ENCODE measurements at regions not wholly inside any gene's neighbourhood (a gene's known extent, or its start where the extent isn't known, plus 50 kb on each side); places are given as distances from the start of the nearest gene placed in this dataset.
A peak's percentile ranks its signal among the peaks of the same experiment; 100 is the strongest.
"Not testable (repeated sequence)": the region's sequence is repeated elsewhere in the genome, so short reads cannot be mapped to it uniquely, and the experiment has no call there.

DNA sequence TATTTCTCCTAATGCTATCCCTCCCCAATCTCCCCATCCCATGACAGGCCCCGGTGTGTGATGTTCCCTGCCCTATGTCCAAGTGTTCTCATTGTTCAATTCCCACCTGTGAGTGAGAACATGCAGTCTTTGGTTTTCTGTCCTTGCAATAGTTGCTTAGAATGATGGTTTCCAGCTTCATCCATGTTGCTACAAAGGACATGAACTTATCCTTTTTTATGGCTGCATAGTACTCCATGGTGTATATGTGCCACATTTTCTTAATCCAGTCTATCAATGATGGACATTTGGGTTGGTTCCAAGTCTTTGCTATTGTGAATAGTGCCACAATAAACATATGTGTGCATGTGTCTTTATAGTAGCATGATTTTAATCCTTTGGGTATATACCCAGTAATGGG, 51.3 kb upstream of the RIOK2 start:
- not testable (repeated sequence) for DNase-seq (ENCODE audit: low read depth)

DNA sequence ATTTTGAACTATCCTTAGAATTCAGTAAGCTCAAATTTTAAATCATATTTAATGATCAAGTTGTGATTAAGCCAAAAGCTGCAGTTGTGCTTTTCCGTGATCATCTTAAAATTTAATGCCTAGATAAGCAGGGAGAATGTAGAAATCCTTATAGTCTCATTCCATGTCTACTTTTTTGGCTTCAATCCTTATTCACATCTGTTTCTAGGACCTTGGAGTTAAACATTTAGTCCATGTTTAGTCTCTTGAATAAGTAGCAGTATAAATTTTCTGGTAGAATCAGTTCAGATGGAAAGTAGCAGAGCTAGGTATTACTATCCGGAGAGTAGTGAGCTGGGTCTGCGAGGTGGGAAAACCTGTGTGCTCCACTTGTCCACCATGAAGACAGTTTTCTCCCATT, 59.3 kb upstream of the RIOK2 start:
- no peak for DNase-seq (ENCODE audit: low read depth)

DNA sequence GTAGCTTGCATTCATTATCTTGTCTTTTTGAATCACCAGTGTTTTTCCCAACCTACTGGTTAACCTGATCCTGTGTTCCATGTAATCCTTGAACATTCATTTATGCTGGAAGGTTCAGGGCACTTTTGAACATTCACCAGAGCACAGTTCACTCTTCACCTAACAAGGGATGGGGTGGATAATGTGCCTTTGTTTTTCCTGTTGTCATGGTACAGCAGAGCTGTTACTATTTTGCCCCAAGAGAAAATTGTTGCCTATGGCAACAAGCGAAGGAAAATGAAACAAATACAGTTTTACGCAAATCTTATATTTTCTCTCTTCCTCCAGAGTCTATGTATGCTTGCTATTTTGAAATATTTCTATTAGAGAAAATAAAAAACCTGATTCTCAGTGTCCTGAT, 60.3 kb upstream of the RIOK2 start:
- no peak for DNase-seq (ENCODE audit: low read depth)

DNA sequence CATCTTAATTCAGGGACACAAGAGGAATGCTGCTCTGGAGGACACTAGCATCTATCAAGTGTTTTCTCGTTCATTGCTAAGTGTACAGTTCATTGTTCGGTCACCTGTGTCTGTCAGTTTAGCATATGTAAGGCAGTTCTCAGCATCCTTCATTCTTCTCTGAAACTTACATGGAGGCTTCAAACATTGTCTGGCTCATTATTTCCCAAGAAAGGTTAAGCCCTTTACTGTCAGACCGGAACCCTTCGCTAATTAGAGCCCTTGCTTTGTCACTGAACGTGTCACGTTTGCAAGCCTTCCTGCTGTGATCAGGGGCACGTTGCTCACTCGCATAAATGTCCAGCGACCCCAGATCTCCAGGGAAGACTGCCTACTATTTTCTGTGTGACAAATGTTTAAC, 62.3 kb upstream of the RIOK2 start:
- no peak for DNase-seq (ENCODE audit: low read depth)

DNA sequence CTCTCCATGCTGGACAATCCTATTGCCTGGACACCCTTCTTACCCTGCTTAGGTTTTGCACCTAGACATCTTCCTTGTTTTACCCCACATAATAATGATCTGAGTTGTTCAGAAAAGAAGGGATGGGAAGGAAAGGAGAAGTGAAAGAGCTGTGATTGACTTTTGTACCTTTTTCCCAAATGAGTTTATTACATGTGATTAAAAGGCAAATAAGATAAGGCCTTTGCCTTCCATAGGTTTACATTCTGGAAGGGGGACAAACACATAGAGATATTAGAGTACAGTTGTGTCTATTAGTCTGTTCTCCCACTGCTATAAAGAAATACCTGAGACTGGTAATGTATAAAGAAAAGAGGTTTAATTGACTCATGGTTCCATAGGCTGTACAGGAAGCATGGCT, 67.1 kb upstream of the RIOK2 start:
- DNase-seq (ENCODE audit: low read depth): no peak

DNA sequence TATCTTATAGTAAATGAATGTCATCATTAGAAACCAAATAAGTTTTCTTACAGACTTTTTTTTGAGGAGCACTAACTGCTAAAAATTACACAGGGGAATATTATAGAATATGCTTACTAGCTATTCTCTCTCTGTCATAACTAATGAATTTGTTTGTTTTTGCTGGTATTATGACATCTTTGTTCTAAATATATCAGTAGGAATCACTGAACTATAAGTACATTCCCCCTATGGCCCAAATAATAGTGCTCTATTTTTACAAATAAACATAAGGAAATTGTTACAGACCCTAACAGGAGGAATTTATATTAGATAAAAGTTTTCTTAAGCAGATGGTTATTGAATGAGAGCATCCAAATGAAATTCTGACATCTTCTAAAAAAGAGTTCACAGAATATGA, 83.0 kb upstream of the RIOK2 start:
- DNase-seq (ENCODE audit: low read depth): no peak

DNA sequence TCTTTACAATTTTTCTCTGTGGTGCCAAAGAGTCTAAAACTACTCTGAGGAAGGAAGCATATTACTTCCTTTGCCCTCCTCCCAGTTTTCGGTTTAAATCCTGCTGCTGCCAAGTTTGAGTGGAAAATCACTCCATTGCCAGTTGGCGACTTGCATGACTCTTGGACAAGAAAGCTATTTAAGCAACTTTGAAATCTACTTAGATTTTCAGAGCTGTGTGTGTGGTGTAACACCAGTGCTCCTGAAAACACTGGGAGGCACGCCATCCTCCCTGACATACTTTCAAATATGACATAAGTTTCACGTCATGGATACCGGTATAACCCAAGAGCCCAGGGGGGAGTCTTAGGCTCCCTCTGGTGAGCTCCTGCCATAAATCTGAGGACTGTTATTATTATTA, 83.5 kb upstream of the RIOK2 start:
- DNase-seq (ENCODE audit: low read depth): no peak

DNA sequence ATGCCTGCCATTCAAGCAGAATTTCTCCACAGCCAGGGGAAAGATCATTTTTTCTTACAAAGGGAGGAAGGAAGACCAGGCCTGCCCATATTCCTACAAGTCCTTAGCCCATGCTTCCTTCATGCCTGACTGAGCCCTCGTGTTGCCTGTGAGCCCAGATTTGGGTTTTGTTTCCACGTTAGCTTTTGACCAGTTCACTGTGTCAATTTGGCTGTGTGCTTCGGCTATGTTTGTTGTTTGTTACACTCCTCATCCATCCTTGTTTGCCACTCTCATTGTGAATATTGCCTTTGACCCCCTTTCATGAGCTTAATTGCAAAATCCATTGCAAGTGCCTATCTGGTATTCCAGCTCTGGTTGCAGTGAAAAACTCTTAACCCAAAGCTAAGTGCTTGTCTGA, 84.7 kb upstream of the RIOK2 start:
- no peak for DNase-seq (ENCODE audit: low read depth)

DNA sequence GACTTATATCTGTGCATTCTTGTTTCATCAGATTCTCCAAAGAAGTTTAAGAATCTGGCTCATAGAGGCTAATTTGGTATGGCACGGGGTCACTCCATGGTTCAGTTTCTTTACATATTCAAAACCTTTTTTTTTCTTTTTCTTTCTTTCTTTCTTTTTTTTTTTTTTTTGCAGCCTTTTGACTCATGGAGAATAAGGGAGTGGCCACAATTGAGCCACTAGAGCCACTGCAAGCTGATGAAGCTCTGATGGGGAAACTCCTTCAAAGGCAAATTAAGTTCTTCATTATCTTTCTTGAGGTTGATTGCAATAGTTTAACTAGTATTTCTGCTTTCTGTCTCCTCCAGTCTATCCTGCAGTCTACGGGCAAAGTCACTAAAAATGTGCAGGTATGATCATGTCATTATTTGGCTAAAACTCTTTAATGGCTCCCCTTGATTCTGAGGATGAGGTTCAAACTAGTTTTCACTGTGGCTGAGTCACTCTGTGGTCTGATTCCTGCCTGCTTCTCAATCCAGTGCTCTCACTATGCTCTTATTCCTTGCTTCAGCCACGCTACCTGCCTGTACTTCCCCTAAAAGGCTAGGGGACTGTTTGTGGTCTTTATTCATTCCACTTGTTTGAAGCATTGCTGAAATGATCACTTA, 93.5 kb upstream of the RIOK2 start:
- no peak for DNase-seq (ENCODE audit: low read depth)

DNA sequence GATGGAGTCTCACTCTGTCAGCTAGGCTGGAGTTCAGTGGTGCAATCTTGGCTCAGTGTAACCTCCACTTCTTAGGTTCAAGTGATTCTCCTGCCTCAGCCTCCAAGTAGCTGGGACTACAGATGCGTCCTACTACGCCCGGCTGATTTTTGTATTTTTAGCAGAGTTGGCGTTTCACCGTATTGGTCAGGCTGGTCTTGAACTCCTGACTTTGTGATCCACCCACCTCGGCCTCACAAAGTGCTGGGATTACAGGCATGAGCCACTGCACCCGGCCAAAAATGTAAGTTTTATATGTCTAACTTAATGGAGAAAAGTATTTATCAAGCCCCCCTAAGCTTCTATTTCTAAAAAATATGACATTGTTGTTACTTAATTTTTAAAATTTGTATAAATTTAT, 98.2 kb upstream of the RIOK2 start:
- no peak for DNase-seq (ENCODE audit: low read depth)

DNA sequence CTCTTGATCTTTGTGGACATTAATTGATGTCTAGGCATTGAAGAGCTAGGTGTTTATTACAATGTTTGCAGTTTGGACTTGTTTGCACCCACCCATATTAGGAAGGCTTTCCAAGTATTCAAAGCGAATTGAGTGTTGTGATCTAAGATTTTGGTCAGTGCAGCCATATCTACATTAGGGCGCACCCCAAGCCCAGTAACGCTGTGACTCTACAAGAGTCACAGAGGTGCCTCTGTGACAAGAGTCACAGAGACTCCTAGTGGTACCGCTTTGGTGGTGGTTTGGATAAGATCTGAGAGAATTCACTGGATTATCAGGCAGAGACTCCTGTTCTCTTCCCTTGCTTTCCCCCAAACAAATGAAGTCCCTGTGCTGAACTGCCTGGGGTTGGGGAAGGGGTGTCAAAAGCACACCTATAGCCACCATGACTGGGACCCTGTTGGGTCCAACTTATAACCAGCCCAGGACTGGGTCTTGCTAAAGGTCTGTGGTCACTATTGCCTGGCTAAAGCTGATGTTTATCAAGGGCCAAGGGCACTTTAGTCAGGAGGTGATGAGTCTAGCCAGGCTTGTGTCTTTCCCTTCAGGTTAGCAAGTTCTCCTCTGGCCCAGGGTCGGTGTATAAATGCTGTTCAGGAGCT, 114.1 kb upstream of the RIOK2 start:
- peak; percentile 2 for DNase-seq (ENCODE audit: low read depth)

DNA sequence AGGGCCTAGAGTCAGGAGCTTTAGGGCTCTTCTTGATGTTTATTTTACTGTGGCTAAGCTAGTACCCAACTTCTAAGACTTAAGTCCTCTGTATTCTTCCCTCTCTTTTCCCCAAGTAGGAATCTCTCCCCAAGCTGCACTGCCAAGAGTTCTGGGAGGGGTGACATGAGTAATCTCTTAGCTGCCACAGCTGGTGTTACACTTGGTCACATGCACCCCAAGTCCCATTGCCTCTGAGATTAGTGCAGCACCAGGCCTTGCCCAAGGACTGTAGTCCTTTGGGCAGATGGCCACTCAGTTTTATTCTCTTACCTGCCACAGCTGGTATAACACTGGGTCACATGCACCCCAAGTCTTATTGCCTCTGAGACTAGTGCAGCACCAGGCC, 114.7 kb upstream of the RIOK2 start:
- no peak for DNase-seq (ENCODE audit: low read depth)

DNA sequence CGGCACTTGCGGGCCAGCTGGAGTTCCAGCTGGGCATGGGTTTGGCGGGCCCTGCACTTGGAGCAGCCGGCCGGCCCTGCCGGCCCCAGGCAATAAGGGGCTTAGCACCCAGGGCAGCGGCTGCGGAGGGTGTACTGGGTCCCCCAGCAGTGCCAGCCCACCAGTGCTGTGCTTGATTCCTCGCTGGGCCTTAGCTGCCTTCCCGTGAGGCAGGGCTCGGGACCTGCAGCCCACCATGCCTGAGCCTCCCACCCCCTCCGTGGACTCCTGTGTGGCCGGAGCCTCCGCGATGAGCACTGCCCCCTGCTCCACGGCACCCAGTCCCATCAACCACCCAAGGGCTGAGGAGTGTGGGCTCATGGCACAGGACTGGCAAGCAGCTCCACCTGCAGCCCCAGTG, 118.1 kb upstream of the RIOK2 start:
- not testable (repeated sequence) for DNase-seq (ENCODE audit: low read depth)

DNA sequence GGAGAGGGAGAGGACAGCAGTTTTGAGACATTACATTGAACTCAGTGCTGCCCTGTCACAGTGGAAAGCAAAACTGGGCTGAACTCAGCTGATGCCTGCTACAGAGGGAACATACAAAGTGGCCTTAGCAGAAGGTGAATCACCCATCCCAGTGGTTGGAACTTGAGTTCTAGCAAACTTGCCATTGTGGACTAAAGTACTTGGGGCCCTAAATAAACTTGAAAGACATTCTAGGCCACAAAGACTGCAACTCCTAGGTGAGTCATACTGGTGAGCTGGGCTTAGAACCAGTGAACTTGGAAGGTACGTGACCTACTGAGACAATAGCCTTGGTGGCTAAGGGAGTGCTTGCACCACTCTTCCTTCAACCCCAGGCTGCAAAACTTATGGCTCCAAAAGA, 155.7 kb upstream of the RIOK2 start:
- no peak for DNase-seq (ENCODE audit: low read depth)

DNA sequence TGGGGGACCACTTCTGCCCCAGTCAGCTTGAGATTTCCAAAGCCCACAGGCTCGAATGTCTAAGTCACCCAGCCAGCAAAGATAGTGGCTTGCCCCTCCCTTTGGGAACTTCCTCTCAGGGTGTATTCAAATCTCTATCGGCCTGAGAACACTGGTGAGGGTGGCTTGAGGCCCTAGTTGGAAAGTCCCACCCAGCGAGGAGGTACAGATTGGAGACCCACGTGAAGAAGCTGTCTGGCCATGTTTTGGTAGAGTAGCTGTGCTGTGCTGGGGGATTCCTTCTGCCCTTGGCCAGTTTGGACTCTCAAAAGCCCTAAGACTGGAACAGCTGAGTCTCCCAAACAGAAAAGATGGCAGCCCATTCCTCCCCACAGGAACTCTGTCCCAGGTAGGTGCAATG, 172.7 kb upstream of the RIOK2 start:
- no peak for DNase-seq (ENCODE audit: low read depth)

DNA sequence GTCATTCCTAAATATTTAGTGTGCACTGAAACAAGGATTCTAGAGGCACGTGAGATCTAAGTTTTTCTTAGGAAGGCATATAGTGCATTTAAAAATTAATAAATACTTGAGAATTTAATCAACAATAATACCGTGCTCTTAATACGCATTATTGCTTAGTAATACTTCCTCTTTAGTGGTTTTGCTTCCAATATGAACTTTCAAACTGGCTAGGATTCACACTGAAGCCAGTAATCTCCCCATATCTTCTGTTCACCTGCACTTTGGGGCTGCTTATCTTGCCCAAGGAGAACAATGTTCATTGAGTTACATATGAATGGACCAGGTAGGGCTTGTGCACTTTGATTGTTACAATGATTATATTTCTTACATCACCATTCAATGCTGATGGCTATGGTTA, 180.5 kb upstream of the RIOK2 start:
- no peak for DNase-seq (ENCODE audit: low read depth)

DNA sequence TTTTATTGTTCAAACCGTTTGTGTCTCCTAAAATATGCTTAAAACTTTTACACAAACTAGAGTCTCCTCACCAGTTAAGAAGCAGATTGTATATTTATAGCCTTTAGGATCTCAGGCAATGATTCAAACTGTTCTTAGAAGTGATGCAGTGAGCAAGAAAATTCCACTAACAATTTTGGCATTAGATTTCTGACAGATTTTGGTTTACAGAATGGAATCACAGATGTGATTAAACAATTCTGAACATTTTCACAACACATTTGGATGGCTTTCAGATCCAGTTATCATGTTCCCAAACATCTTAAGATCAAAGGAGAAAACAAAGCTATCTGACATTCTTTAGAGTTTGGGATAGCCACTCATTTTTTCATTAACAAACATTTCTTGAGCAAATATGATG, 181.7 kb upstream of the RIOK2 start:
- DNase-seq (ENCODE audit: low read depth): no peak

DNA sequence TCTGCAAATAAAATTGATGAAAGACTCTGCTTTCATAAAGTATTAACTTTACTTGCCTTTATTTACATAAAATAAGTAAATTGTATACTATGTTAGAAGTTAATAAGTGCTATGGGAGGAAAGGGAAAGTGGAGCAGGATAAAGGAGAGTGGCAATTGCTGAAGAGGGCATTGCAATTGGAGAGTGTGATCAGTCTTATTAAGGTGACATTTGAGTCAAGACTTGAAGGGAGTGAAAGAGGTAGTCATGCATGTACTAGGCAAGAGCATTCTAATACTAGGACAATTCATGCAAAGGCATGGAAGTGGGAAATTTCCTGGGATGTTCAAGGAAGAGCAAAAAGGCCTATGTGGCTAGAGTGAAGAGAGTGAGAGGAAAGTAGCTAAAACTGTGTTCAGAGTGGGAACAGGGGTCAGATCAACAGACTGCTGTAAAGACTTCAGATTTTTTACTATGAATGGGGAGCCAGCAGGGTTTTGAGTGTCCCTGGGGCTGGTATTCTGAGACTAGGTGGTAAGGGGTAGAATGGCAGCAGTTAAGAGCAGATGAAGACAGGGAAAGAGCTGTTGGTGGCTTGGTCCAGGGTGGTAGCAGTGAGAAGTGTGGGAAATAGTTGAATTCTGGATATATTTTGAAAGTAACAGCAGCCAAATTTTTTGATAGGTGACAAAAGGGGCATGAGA, 182.3 kb upstream of the RIOK2 start:
- no peak for DNase-seq (ENCODE audit: low read depth)

DNA sequence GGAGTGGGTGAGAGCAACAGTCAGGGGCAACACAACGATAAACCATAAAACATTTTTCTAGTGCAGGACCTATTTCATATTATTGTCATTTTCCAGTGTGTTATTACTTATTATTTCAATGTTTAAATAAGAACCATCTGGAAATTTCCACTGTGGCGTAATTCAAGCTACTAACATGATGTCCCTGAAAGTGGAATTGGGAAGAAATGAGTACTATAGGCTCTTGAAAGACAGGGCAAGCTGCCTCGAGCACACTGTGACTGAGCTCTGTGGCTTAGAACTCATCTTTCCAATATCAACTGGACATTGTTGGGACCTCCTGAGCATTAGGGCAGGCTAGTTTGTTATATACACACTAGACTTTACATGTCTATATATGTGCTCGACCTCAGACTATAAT, 182.9 kb upstream of the RIOK2 start:
- no peak for DNase-seq (ENCODE audit: low read depth)

DNA sequence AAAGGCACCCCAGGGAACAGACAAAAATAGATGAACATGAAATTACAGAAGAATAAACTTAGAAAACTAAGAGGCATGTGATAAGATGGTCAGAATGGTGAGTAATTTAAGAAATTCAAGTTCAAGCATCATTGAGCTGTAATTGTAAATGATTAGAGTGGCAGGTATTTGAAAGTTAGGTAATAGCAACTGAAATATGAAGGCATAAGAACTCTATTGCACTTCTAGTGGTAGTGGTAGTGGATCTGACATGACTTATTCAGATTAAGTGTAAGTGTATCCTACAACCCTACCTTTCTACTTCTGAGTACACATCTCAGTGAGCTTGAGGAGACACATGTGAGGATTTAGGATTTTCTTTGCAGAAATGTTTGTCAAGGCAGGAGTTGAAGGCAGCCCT, 192.9 kb upstream of the RIOK2 start:
- no peak for DNase-seq (ENCODE audit: low read depth)

DNA sequence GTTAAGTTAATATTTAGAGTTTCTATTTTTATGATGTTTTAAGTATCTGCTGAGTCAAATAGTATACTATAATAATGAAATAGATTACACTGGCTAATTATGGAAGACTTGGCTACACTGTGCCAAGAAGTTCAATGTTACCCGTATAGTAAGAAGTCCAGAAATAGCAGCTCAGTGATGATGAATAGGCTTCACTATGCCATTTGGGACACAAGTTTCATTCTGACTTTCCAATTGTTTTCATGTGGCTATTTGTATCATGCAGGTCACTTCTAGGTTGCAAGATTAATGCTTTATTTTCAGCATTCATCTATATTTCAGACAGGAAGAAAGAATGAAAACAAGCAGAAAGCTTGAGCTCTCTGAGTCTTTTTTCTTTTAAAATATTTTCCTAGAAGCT, 194.5 kb upstream of the RIOK2 start:
- DNase-seq (ENCODE audit: low read depth): no peak

DNA sequence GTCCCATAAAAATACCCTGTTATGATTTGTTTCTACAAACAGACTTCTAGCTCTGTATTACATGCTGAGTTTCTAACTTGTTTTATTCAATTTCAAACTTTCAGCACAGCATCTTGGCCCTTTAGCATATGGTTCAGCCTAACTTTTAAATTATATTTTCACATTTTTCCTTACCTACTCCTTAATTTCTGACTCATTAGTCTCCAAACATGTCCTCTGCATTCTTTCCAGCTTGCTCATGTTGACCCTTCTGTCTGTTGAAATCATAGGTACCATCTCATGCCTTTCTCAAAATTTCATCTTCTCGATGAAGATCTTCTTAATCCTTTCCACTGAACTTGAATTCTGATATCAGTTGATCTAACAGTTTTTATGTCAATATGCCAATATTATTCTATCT, 200.9 kb upstream of the RIOK2 start:
- DNase-seq (ENCODE audit: low read depth): peak; percentile 24

DNA sequence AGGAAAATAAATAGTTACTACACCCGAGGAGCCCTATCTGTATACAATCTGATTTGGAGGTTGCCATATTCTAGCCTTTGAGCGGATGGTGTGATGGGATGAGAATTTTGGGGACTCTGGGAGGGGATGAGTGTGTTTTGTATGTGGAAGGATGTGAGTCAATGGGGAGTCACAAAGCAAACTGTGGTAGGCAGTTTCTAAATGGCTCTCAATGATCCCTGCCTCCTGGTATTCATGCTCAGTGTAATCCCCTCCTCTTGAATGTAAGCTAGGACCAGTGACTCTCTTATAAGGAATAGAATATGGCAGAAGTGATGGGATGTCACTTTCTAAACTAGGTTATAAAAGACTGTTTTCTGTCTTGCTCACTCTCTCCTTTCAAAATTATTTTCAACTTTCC, 205.7 kb upstream of the RIOK2 start:
- DNase-seq (ENCODE audit: low read depth): no peak

DNA sequence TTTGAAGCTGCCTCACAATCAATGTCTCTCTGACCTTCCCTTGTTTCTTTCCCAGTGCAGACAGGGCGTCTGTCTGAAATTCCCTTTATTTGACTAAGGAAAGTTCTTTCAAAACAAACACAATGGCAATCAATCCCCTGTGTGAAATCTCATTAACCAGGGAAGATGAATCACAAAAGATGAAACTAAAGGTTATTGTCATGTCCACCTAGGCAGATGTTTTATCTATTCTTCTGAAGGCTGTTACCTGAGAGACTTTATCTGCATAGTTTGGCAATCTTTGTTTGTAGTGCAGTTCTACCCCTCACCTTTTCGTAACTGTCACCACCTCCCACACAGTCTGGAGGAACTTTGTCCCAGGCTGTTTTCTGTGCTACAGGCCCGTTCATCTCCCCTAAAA, 217.5 kb upstream of the RIOK2 start:
- no peak for DNase-seq (ENCODE audit: low read depth)

All from amniotic epithelial cell (primary cell).